GM12872 (cell line): ENCODE measurements at regions not wholly inside any gene's neighbourhood (a gene's known extent, or its start where the extent isn't known, plus 50 kb on each side); places are given as distances from the start of the nearest gene placed in this dataset.

ENCODE experiments used
- CTCF ChIP-seq: IDR thresholded peaks from 3 replicates; pipeline ENCODE4 v1.5.1; 2011; ENCODE audit warnings: low read depth, mild to moderate bottlenecking, low read length, moderate library complexity; ENCODE audit not compliant: insufficient read depth

DNA sequence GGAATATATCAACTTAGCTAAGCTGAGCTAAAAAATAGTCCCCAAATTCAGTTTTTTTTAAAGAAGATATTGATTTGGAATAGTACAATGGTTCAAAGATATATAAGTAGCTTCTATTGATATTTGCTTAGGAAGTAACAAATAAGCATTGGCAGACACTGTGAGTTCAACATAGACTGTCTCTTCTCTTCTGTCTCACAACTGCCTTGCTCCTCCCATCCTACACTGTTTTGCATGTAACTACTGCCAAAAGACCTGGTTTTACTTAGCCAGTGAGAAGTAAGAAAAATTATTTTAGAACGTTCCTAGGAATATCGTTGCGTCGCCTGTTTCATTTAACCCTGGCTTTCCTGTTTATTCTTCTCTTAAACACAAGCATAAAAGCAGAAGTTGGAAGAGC, 859.0 kb upstream of the SPRY2 start:
- TF ChIP-seq CTCF, result no peak

GRCh38 chr13:81197966-81198365, 857.0 kb upstream of the SPRY2 start:
- no peak for TF ChIP-seq CTCF

DNA sequence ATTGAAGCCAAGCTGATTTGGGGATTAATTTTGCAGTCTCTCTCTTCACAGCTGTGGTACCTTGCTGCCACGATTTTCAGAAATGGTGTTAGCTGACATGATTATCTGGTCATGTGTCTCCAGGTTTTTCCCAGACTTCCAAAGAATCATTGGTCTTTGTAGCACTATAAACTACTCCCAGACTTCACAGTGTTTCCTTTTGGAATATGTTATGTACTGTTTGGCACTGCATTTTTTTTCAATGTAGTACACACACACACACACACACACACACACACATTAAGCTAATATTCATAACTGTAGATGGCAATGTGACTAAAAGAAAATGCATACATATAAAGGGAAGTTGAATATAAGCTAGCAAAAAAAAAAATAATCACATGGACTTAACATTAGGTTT, 856.6 kb upstream of the SPRY2 start:
- TF ChIP-seq CTCF, result no peak

DNA sequence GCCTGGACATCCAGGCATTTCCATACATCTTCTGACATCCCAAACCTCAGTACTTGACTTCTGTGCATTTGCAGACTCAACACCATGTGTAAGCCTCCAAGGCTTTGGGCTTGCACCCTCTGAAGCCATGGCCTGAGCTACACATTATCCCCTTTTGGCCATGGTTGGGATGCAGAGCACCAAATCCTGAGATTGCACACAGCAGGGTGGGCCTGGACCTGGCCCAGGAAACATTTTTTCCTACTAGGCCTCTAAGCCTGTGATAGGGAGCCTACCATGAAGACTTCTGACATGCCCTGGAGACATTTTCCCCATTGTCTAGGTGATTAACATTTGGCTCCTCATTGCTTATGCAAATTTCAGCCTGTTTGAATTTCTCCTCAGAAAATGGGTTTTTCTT, 853.4 kb upstream of the SPRY2 start:
- no peak for TF ChIP-seq CTCF

DNA sequence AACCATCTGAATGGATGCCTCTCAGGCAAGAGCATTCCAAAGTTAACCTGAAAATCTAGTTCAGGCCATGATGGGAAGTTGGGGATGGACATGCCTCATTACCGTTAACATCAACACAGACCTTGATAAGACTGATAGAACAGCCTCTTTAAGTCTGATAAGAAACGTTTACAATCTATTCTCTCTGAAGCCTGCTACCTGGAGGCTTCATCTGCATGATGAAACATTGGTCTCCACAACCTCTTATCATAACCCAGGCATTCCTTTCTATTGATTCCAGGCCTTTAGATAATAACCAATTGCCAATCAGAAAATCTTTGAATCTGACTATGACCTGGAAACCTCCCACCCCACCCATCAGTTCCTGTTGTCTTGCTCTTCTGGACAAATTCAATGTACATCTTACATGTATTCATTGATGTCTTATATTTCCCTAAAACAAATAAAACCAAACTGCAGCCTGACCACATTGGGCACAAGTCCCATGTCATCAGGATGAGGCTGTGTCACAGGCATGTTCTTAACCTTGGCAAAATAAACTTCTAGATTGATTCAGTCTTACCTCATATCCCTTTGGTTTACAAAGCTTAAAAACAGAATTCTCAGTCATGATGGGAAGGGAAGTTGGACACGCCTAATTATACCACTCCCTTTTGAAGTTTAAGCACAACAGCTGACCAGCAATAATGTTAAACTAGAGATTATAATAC, 843.8 kb upstream of the SPRY2 start:
- no peak for TF ChIP-seq CTCF

DNA sequence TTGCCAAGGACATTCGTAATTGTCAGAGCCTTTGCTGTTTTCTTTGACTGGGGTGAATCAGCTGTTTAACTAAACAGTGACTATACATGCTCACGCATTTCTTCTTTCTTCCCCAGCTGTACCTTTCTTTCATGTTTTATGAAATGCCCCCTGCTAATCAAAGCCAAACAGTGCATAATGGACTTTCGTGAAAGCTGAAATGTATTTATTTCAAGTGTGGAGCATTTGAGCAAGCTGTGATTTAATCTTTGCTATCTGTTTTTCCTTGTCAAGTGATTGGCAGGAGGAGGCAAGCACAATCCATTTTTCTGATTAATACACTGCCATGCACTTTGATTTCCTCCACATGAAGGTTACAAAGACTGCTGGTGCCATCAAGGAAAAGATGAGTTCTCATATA, 831.7 kb upstream of the SPRY2 start:
- no peak for TF ChIP-seq CTCF

DNA sequence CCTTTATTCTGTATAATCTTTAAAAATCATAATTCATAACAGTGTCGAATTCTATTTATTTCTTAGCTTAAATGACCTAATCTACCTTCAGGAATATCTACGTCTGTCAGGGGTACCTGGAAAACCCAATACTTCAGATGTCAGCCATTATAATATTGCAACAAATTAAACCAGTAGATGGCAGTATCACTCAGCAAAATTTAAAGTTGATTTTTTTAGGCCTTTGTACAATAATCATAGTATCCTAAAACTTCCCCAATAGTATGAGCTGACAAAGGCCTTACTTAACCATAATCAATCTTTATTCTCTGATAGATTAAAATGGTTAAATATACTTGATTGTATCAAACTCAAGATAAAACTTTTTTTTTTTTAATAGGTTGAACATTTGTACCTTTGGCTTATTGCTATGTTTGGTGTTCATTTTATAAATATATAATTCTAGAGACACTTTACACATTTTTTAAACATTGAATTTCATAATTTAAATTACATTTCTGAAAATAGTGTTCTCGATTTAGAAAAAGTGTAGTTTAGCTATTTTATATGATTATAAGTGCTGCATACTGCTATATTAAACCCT, 830.2 kb upstream of the SPRY2 start:
- TF ChIP-seq CTCF, result peak; percentile 12; the same call in 1 of the 3 replicates

DNA sequence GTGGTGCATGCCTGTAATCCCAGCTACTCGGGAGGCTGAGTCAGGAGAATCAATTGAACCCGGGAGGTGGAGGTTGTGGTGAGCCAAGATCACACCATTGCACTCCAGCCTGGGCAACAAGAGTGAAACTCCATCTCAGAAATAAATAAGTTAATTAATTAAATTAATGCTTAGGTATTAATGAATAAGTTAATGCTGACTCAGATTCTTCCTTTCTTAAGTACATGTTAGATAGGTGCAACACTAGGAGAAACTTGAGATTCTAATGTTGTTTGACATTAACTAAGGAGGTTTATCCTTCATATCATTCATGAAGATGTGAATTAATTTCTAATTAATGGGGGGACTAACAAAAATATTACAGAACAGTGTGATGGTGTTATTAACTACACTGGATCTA, 812.6 kb upstream of the SPRY2 start:
- no peak for TF ChIP-seq CTCF
